H9 (cell line): ENCODE measurements at regions not wholly inside any gene's neighbourhood (a gene's known extent, or its start where the extent isn't known, plus 50 kb on each side); places are given as distances from the start of the nearest gene placed in this dataset.

Experiments used
- DNase-seq: peaks from one replicate; pipeline ENCODE4 v3.0.0-alpha.2; 2017
- H2AFZ ChIP-seq: one replicate; pipeline ENCODE4 v1.6.1; 2013; ENCODE audit warnings: mild to moderate bottlenecking, low read length, control low read depth, moderate library complexity
- H2AK5ac ChIP-seq: 2 replicates; pipeline ENCODE4 v1.6.1; 2013; ENCODE audit warnings: low read length, control low read depth, mixed read lengths; ENCODE audit not compliant: insufficient read length
- H2BK120ac ChIP-seq: one replicate; pipeline ENCODE4 v1.6.1; 2013; ENCODE audit warnings: low read depth, mild to moderate bottlenecking, low read length, control low read depth, inconsistent platforms; ENCODE audit not compliant: poor library complexity, severe bottlenecking
- H2BK12ac ChIP-seq: 2 replicates; pipeline ENCODE4 v1.6.1; 2013; ENCODE audit warnings: low read length, control low read depth, mixed read lengths, low read depth; ENCODE audit not compliant: insufficient read length
- H2BK15ac ChIP-seq: 2 replicates; pipeline ENCODE4 v1.6.1; 2013; ENCODE audit warnings: low read depth, low read length, control low read depth
- H2BK20ac ChIP-seq: one replicate; pipeline ENCODE4 v1.6.1; 2013; ENCODE audit warnings: low read depth, mild to moderate bottlenecking, low read length, control low read depth, inconsistent platforms; ENCODE audit not compliant: poor library complexity, severe bottlenecking
- H2BK5ac ChIP-seq: 2 replicates; pipeline ENCODE4 v1.6.1; 2013; ENCODE audit warnings: low read length, control low read depth, mixed read lengths; ENCODE audit not compliant: insufficient read length
- H3K14ac ChIP-seq: 2 replicates; pipeline ENCODE4 v1.6.1; 2013; ENCODE audit warnings: low read length, control low read depth; ENCODE audit not compliant: insufficient read depth
- H3K18ac ChIP-seq: 2 replicates; pipeline ENCODE4 v1.6.1; 2013; ENCODE audit warnings: low read depth, mild to moderate bottlenecking, mixed read lengths, low read length, control low read depth; ENCODE audit not compliant: insufficient read length
- H3K23ac ChIP-seq: 2 replicates; pipeline ENCODE4 v1.6.1; 2013; ENCODE audit warnings: low read length, control low read depth, mixed read lengths, low read depth; ENCODE audit not compliant: insufficient read length
- H3K23me2 ChIP-seq: 2 replicates; pipeline ENCODE4 v1.6.1; 2013; ENCODE audit warnings: low read depth, mild to moderate bottlenecking, mixed read lengths, low read length, control low read depth; ENCODE audit not compliant: insufficient read length, poor library complexity, severe bottlenecking
- H3K27ac ChIP-seq: 2 replicates; pipeline ENCODE4 v1.5.1; 2013; ENCODE audit warnings: low read length, control low read depth, mixed read lengths, low read depth; ENCODE audit not compliant: insufficient read length
- H3K27me3 ChIP-seq: 2 replicates; pipeline ENCODE4 v1.6.1; 2013; ENCODE audit warnings: low read length, control low read depth, inconsistent platforms; ENCODE audit not compliant: insufficient read depth
- H3K4ac ChIP-seq: 2 replicates; pipeline ENCODE4 v1.6.1; 2013; ENCODE audit warnings: low read depth, mild to moderate bottlenecking, control low read depth, inconsistent platforms, low read length, moderate library complexity
- H3K4me1 ChIP-seq: 2 replicates; pipeline ENCODE4 v1.6.1; 2013; ENCODE audit warnings: low read length, control low read depth, inconsistent platforms; ENCODE audit not compliant: insufficient read depth
- H3K4me2 ChIP-seq: 2 replicates; pipeline ENCODE4 v1.6.1; 2013; ENCODE audit warnings: low read length, control low read depth, mixed read lengths; ENCODE audit not compliant: insufficient read length, insufficient read depth
- H3K56ac ChIP-seq: 2 replicates; pipeline ENCODE4 v1.6.1; 2013; ENCODE audit warnings: low read depth, mild to moderate bottlenecking, mixed read lengths, low read length, control low read depth; ENCODE audit not compliant: insufficient read length
- H3K79me1 ChIP-seq: 2 replicates; pipeline ENCODE4 v1.6.1; 2013; ENCODE audit warnings: low read depth, mild to moderate bottlenecking, moderate library complexity, low read length, control low read depth, inconsistent platforms; ENCODE audit not compliant: insufficient read depth, poor library complexity, severe bottlenecking
- H3K79me2 ChIP-seq: 2 replicates; pipeline ENCODE4 v1.6.1; 2013; ENCODE audit warnings: low read length, control low read depth, inconsistent platforms; ENCODE audit not compliant: insufficient read depth
- H3K9ac ChIP-seq: 2 replicates; pipeline ENCODE4 v1.6.1; 2013; ENCODE audit warnings: low read length, control low read depth, mixed read lengths; ENCODE audit not compliant: insufficient read length; ENCODE audit errors: extremely low read depth
- H3K9me3 ChIP-seq: one replicate; pipeline ENCODE4 v1.6.1; 2013; ENCODE audit warnings: low read depth, low read length, inconsistent platforms; ENCODE audit not compliant: control insufficient read depth
- H3T11ph ChIP-seq: one replicate; pipeline ENCODE4 v1.6.1; 2013; ENCODE audit warnings: mild to moderate bottlenecking, low read length, control low read depth, inconsistent platforms
- H4K20me1 ChIP-seq: one replicate; pipeline ENCODE4 v1.6.1; 2013; ENCODE audit not compliant: control insufficient read depth, insufficient read length, insufficient read depth
- H4K5ac ChIP-seq: 2 replicates; pipeline ENCODE4 v1.6.1; 2013; ENCODE audit warnings: low read depth, mild to moderate bottlenecking, mixed read lengths, low read length, control low read depth; ENCODE audit not compliant: insufficient read length
- H4K8ac ChIP-seq: replicated peaks from 2 replicates; pipeline ENCODE4 v1.6.1; 2013; ENCODE audit warnings: low read length, control low read depth, mixed read lengths, low read depth; ENCODE audit not compliant: insufficient read length
- H4K91ac ChIP-seq: 2 replicates; pipeline ENCODE4 v1.6.1; 2013; ENCODE audit warnings: low read depth, mild to moderate bottlenecking, moderate library complexity, mixed read lengths, low read length, control low read depth; ENCODE audit not compliant: insufficient read length
- H3K27ac Mint-ChIP-seq, 3 experiments: 2 replicates in 2 of 3; 3 replicates in 1 of 3; pipeline ENCODE4 v1.8.0; 2020 to 2021; ENCODE audit warnings: mixed read lengths in 3 of 3, mild to moderate bottlenecking in 1 of 3, moderate library complexity in 1 of 3
- H3K27me3 Mint-ChIP-seq: 2 replicates; pipeline ENCODE4 v1.8.0; 2021; ENCODE audit warnings: low read depth, mild to moderate bottlenecking, moderate library complexity, mixed read lengths
- H3K36me3 Mint-ChIP-seq, 3 experiments: 2 replicates in 2 of 3; 3 replicates in 1 of 3; pipeline ENCODE4 v1.8.0; 2020 to 2021; ENCODE audit warnings: low read depth in 3 of 3, mixed read lengths in 3 of 3; ENCODE audit not compliant: insufficient read depth in 1 of 3
- H3K4me1 Mint-ChIP-seq, 2 experiments: 2 replicates each; pipeline ENCODE4 v1.8.0; 2020; ENCODE audit warnings: mixed read lengths in 2 of 2
- H3K4me3 Mint-ChIP-seq, 2 experiments: 2 replicates in 1 of 2; 3 replicates in 1 of 2; pipeline ENCODE4 v1.8.0; 2020 to 2021; ENCODE audit warnings: mild to moderate bottlenecking in 2 of 2, mixed read lengths in 2 of 2, moderate library complexity in 1 of 2
- H3K9me3 Mint-ChIP-seq, 2 experiments: 2 replicates in 1 of 2; 3 replicates in 1 of 2; pipeline ENCODE4 v1.8.0; 2020; ENCODE audit warnings: mild to moderate bottlenecking in 2 of 2, mixed read lengths in 2 of 2, moderate library complexity in 1 of 2
- CTCF ChIP-seq: fragments of 200-600 bp; sonication (generic); conservative IDR thresholded peaks from 3 replicates; pipeline ENCODE4 v1.8.0; 2021; ENCODE audit warnings: antibody characterized with exemption, mild to moderate bottlenecking
- WGBS: extraction: QIAGEN DNeasy Blood & Tissue Kit; methylation state at CpG from one replicate; pipeline ENCODE4 v1.1.7; 2013; ENCODE audit warnings: missing lambda C conversion rate, low lambda C conversion rate, mixed read lengths; ENCODE audit not compliant: insufficient read length; ENCODE audit errors: extremely low coverage; 5-methylcytosine and 5-hydroxymethylcytosine counted together

- Mint-ChIP-seq H3K4me3 (no peak overlapping the region), H3K27me3 (peaks cover 30% of the 10 kb centered on the region), H3K9me3 (peaks cover 0 to 3% of the 10 kb centered on the region in 2 experiments; a peak in 1 of 5 replicates), H3K36me3 (no peaks in the 10 kb centered on the region; a peak in 1 of 7 replicates), H3K27ac (no peak overlapping the region), H3K4me1 (peaks cover 6 to 17% of the 10 kb centered on the region in 2 experiments)
- Histone ChIP-seq H4K20me1 (no peaks in the 10 kb centered on the region), H3K9ac (no peak overlapping the region), H3K14ac (no peak overlapping the region), H3K4ac (no peak overlapping the region), H2BK5ac (no peak overlapping the region), H4K8ac (no peak overlapping the region), H3T11ph (no peak overlapping the region), H3K18ac (no peak overlapping the region), H3K79me2 (no peaks in the 10 kb centered on the region), H4K5ac (no peak overlapping the region), H3K23me2 (no peaks in the 10 kb centered on the region), H3K79me1 (no peaks in the 10 kb centered on the region), H2AK5ac (no peak overlapping the region), H2BK15ac (no peak overlapping the region), H3K56ac (no peak overlapping the region), H3K4me2 (no peak overlapping the region), H3K9me3 (no peaks in the 10 kb centered on the region), H2BK120ac (no peak overlapping the region), H3K4me1 (no peaks in the 10 kb centered on the region), H2BK20ac (no peak overlapping the region), H3K27me3 (no peaks in the 10 kb centered on the region), H4K91ac (no peak overlapping the region), H2AFZ (no peak overlapping the region), H2BK12ac (no peak overlapping the region), H3K23ac (no peak overlapping the region), H3K27ac (no peak overlapping the region)
- no CpG with 5 or more reads among the region's 8 CpGs for WGBS
- no peak; the same call in 2 of the 3 replicates for TF ChIP-seq CTCF
- DNase-seq, result no peak
Observed at GRCh38 chr10:113459626-113460280, 93.1 kb upstream of the HABP2 start.
